Endothelial cell of umbilical vein (primary cell): ENCODE measurements at regions not wholly inside any gene's neighbourhood (a gene's known extent, or its start where the extent isn't known, plus 50 kb on each side); places are given as distances from the start of the nearest gene placed in this dataset.

Experiments used
- BruUV-seq: library from RNA; stranded (reverse); fragments of 400-500 nt; replicated peaks from 2 replicates; lab custom pipeline; 2021; lab: Mats Ljungman, UMichigan
- CTCF ChIA-PET: fragments of 300-600, 350-600 bp; sonication (Branson Sonifier 250); formaldehyde crosslinking; loops from one replicate; lab custom pipeline; 2021; ENCODE audit warnings: antibody characterized with exemption, inconsistent platforms; lab: Charles Lee
- POLR2A ChIA-PET: fragments of 300-600, 350-600 bp; sonication (Branson Sonifier 250); formaldehyde crosslinking; loops from one replicate; lab custom pipeline; 2021; ENCODE audit warnings: antibody characterized with exemption, inconsistent platforms; lab: Charles Lee
- DNase-seq: peaks from one replicate; pipeline ENCODE4 v3.0.0-alpha.2; 2011; ENCODE audit warnings: low read depth, low spot score
- FAIRE-seq: peaks from 2 replicates; lab custom pipeline; 2011; peaks lifted over from hg19 to GRCh38; lab: Jason Lieb, UNC
- H2AFZ ChIP-seq: 2 replicates; pipeline ENCODE4 v1.6.0; 2012; ENCODE audit warnings: low read depth, low read length, control low read depth, inconsistent platforms
- H3K27ac ChIP-seq: 2 replicates; pipeline ENCODE4 v1.5.1; 2011; ENCODE audit warnings: low read depth, mild to moderate bottlenecking, control low read depth, low read length, moderate library complexity; ENCODE audit not compliant: insufficient read depth
- H3K27me3 ChIP-seq, 2 experiments: 2 replicates each; pipeline versions ENCODE4 v1.6.0 to v1.6.1; 2011; ENCODE audit warnings: low read length in 2 of 2, mixed read lengths in 1 of 2; ENCODE audit not compliant: control insufficient read depth in 2 of 2, insufficient read depth in 2 of 2
- H3K36me3 ChIP-seq, 2 experiments: 2 replicates in 1 of 2; 3 replicates in 1 of 2; pipeline ENCODE4 v1.5.1; 2011; ENCODE audit warnings: low read length in 2 of 2, mild to moderate bottlenecking in 1 of 2, moderate library complexity in 1 of 2; ENCODE audit not compliant: control insufficient read depth in 2 of 2, insufficient read depth in 2 of 2; ENCODE audit errors: extremely low read depth in 1 of 2
- H3K4me1 ChIP-seq: 3 replicates; pipeline ENCODE4 v1.5.1; 2011; ENCODE audit warnings: mild to moderate bottlenecking, low read length; ENCODE audit not compliant: control insufficient read depth, insufficient read depth; ENCODE audit errors: extremely low read depth
- H3K4me2 ChIP-seq: 2 replicates; pipeline ENCODE4 v1.6.1; 2011; ENCODE audit warnings: low read length, control low read depth, mixed read lengths; ENCODE audit not compliant: insufficient read depth
- H3K4me3 ChIP-seq, 3 experiments: fragments of 200-600 bp in 1 of 3; sonication (generic), shearing (Covaris generic) in 1 of 3; replicated peaks in 1 of 3; 2 replicates each; pipeline ENCODE4 v1.5.1; 2011 to 2016; ENCODE audit warnings: control low read depth in 3 of 3, low read length in 3 of 3, mild to moderate bottlenecking in 2 of 3, inconsistent platforms in 1 of 3, low read depth in 1 of 3, moderate library complexity in 1 of 3; ENCODE audit not compliant: insufficient read depth in 1 of 3
- H3K79me2 ChIP-seq: 2 replicates; pipeline ENCODE4 v1.6.0; 2012; ENCODE audit warnings: low read length, inconsistent platforms; ENCODE audit not compliant: control insufficient read depth, insufficient read depth
- H3K9ac ChIP-seq: replicated peaks from 2 replicates; pipeline ENCODE3; 2011; ENCODE audit warnings: low read length, control low read depth; ENCODE audit not compliant: insufficient read depth; ENCODE audit errors: extremely low read depth
- H3K9me1 ChIP-seq: replicated peaks from 3 replicates; pipeline ENCODE4 v1.6.0; 2011; ENCODE audit warnings: mild to moderate bottlenecking, low read length; ENCODE audit not compliant: control insufficient read depth, insufficient read depth; ENCODE audit errors: extremely low read depth
- H3K9me3 ChIP-seq: replicated peaks from 2 replicates; pipeline ENCODE4 v1.5.1; 2012; ENCODE audit warnings: low read length, inconsistent platforms; ENCODE audit not compliant: control insufficient read depth, insufficient read depth
- H4K20me1 ChIP-seq: replicated peaks from 2 replicates; pipeline ENCODE3; 2011; ENCODE audit warnings: mild to moderate bottlenecking, low read length; ENCODE audit not compliant: control insufficient read depth, insufficient read depth; ENCODE audit errors: extremely low read depth
- EZH2 ChIP-seq: IDR thresholded peaks from 2 replicates; pipeline ENCODE4 v1.6.1; 2012; ENCODE audit warnings: borderline replicate concordance, low read depth, mild to moderate bottlenecking, moderate library complexity, low read length, inconsistent platforms; ENCODE audit not compliant: severe bottlenecking
- FOS ChIP-seq: IDR thresholded peaks from 2 replicates; pipeline ENCODE4 v1.6.1; 2011; ENCODE audit warnings: mild to moderate bottlenecking, low read length, moderate library complexity, borderline replicate concordance; ENCODE audit not compliant: insufficient read depth
- GATA2 ChIP-seq: IDR thresholded peaks from 2 replicates; pipeline ENCODE4 v1.7.0; 2011; ENCODE audit warnings: low read depth, mild to moderate bottlenecking, moderate library complexity, mixed read lengths, low read length; ENCODE audit not compliant: insufficient read length, insufficient read depth
- JUN ChIP-seq: IDR thresholded peaks from 2 replicates; pipeline ENCODE4 v1.6.1; 2011; ENCODE audit warnings: borderline replicate concordance, low read depth; ENCODE audit not compliant: insufficient read length, insufficient read depth
- MYC ChIP-seq: IDR thresholded peaks from one replicate; pipeline ENCODE4 v1.6.1; 2011; ENCODE audit warnings: mild to moderate bottlenecking, low read depth, low read length
- POLR2A ChIP-seq: IDR thresholded peaks from 2 replicates; pipeline ENCODE4 v1.6.1; 2012; ENCODE audit warnings: low read depth, mild to moderate bottlenecking, control low read depth, low read length
- POLR2AphosphoS5 ChIP-seq: IDR thresholded peaks from 2 replicates; pipeline ENCODE4 v1.6.1; 2012; ENCODE audit warnings: low read depth, mild to moderate bottlenecking, control low read depth, low read length, moderate library complexity; ENCODE audit not compliant: insufficient read depth
- dilution Hi-C: fragments of 300-500 bp; cut with MboI; formaldehyde crosslinking; loops from one replicate; pipeline ENCODE4 v1.15.0; 2019; ENCODE audit warnings: low sequenced_read_pairs; ENCODE audit not compliant: extremely low pct_ligation_motif_present
- intact Hi-C: fragments of 100-400 bp; cut with micrococcal nuclease; formaldehyde crosslinking; loops from one replicate; pipeline ENCODE4 v1.10.0; 2022
- TF ChIP-seq, protein P1 (sequence below), 2 donors: IDR thresholded peaks; 1 replicate in 1 of 2; 2 replicates in 1 of 2; pipeline ENCODE4 v1.5.1; 2011; ENCODE audit warnings: low read length in 2 of 2, mild to moderate bottlenecking in 2 of 2, moderate library complexity in 2 of 2, control low read depth in 1 of 2, inconsistent platforms in 1 of 2, low read depth in 1 of 2; ENCODE audit not compliant: insufficient read depth in 1 of 2; ENCODE audit errors: extremely low read depth in 1 of 2
- TF ChIP-seq, protein P2 (sequence below): IDR thresholded peaks from 2 replicates; pipeline ENCODE4 v1.6.1; 2011; ENCODE audit not compliant: insufficient read depth, insufficient read length

DNA sequence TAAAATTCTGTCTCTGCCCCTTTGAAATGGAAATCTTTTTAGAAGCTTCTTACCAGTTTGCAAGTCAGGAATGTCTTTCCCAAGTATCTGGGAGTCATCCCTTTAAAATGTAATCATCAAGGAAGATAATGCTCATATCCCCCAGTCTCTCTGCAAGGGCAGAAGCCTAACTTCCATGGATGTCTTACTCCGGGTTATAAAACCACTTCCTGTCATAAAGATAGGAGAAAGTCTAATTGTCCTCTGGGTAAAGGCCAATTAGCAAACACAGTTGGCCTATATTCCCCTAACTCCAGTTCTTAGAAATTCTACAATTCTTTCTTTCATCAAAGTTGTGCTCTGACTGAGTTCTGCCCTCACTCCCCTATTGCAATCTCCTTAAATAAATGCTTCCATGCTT, 1631.5 kb upstream of the LRRTM3 start:
- Histone ChIP-seq H2AFZ (no peak overlapping the region), H3K27me3 (no peaks in the 10 kb centered on the region), H3K79me2 (no peaks in the 10 kb centered on the region), H3K4me2 (no peak overlapping the region), H3K27ac (no peak overlapping the region), H3K4me1 (peaks cover 2% of the 10 kb centered on the region), H3K9me1 (no peaks in the 10 kb centered on the region), H3K9ac (no peak overlapping the region), H3K4me3 (no peak overlapping the region), H3K36me3 (no peaks in the 10 kb centered on the region), H3K9me3 (no peaks in the 10 kb centered on the region), H4K20me1 (no peaks in the 10 kb centered on the region)
- intact Hi-C loops = no loop called here
- DNase-seq (peak; percentile 6), FAIRE-seq (no peak)
- ChIA-PET POLR2A (no interaction called here), CTCF (interaction anchor here (1.1 kb wide), 1 partner anchor 12 kb away, joined by 3 read pairs; no protein-coding TSS in a partner anchor)
- TF ChIP-seq JUN = no peak
- TF ChIP-seq POLR2A = no peak
- TF ChIP-seq GATA2 = peak; percentile 37
- TF ChIP-seq, protein P1, sequence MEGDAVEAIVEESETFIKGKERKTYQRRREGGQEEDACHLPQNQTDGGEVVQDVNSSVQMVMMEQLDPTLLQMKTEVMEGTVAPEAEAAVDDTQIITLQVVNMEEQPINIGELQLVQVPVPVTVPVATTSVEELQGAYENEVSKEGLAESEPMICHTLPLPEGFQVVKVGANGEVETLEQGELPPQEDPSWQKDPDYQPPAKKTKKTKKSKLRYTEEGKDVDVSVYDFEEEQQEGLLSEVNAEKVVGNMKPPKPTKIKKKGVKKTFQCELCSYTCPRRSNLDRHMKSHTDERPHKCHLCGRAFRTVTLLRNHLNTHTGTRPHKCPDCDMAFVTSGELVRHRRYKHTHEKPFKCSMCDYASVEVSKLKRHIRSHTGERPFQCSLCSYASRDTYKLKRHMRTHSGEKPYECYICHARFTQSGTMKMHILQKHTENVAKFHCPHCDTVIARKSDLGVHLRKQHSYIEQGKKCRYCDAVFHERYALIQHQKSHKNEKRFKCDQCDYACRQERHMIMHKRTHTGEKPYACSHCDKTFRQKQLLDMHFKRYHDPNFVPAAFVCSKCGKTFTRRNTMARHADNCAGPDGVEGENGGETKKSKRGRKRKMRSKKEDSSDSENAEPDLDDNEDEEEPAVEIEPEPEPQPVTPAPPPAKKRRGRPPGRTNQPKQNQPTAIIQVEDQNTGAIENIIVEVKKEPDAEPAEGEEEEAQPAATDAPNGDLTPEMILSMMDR (IDR thresholded peaks at IDR 0.05; ENCODE audit: extremely low read depth in 1 of 2, insufficient read depth in 1 of 2, low read depth in 1 of 2, low read length in 2 of 2) = no peak
- no peak for TF ChIP-seq POLR2AphosphoS5
- no peak for TF ChIP-seq EZH2
- TF ChIP-seq MYC = no peak
- dilution Hi-C loops = no loop called here
- no TSS peak for BruUV-seq

DNA sequence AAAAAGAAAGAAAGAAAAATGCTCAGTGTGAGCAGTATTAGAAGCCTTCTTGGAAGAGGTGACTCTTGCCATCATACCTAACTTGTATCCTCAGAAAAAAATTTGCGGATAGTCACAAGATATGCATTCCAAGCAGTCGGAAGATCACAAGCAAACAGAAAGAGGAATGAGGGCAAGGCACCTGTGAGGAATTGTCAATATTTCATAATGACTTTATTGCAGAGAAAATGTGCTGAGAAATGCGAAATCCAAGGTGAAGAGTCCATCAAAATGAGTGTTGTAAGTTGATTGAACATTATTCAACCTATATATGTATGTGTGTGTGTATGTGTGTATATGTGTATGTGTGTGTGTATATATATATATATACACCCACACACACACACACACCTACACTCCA, 1624.7 kb upstream of the LRRTM3 start:
- no TSS peak for BruUV-seq
- FAIRE-seq (no peak), DNase-seq (no peak)
- Histone ChIP-seq H2AFZ (no peak overlapping the region), H4K20me1 (no peaks in the 10 kb centered on the region), H3K9me3 (no peaks in the 10 kb centered on the region), H3K9me1 (no peaks in the 10 kb centered on the region), H3K9ac (no peak overlapping the region), H3K4me3 (no peak overlapping the region), H3K27me3 (no peaks in the 10 kb centered on the region), H3K36me3 (no peaks in the 10 kb centered on the region), H3K79me2 (no peaks in the 10 kb centered on the region), H3K4me2 (no peak overlapping the region), H3K27ac (no peak overlapping the region), H3K4me1 (no peaks in the 10 kb centered on the region)
- TF ChIP-seq GATA2 (no peak), POLR2AphosphoS5 (no peak), EZH2 (no peak), MYC (no peak), JUN (no peak), FOS (no peak), POLR2A (no peak)
- TF ChIP-seq, protein P1 (IDR thresholded peaks at IDR 0.05; ENCODE audit: extremely low read depth in 1 of 2, insufficient read depth in 1 of 2, low read depth in 1 of 2, low read length in 2 of 2) = no peak
- TF ChIP-seq, protein P2, sequence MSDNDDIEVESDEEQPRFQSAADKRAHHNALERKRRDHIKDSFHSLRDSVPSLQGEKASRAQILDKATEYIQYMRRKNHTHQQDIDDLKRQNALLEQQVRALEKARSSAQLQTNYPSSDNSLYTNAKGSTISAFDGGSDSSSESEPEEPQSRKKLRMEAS = no peak
- dilution Hi-C loops (no loop called here), intact Hi-C loops (no loop called here)
- CTCF ChIA-PET = no interaction called here
- POLR2A ChIA-PET = no interaction called here
